ENCODE measurements at regions not wholly inside any gene's neighbourhood (a gene's known extent, or its start where the extent isn't known, plus 50 kb on each side); places are given as distances from the start of the nearest gene placed in this dataset.

GRCh38 chr3:182508919-182509711 lies 284.2 kb upstream of the ATP11B start:
- no peak overlapping the region for H3K4me3 ChIP-seq (replicated peaks in 1 of 3; ENCODE audit: insufficient read depth in 1 of 3, low read depth in 1 of 3, low read length in 3 of 3)
- H3K79me2 ChIP-seq (ENCODE audit: control insufficient read depth, insufficient read depth, low read length) = no peaks in the 10 kb centered on the region
- no peak overlapping the region for H3K4me2 ChIP-seq (ENCODE audit: insufficient read depth, low read length)
- DNase-seq (ENCODE audit: low read depth, low spot score) (no peak), FAIRE-seq (no peak)
- ChIA-PET CTCF (interaction anchor here (0.6 to 1.4 kb wide), 2 partner anchors 11 to 369 kb away, joined by 3 read pairs; no protein-coding TSS in a partner anchor), POLR2A (no interaction called here)
- no peak overlapping the region for H3K9ac ChIP-seq (replicated peaks; ENCODE audit: extremely low read depth, insufficient read depth, low read length)
- no peaks in the 10 kb centered on the region for H3K9me1 ChIP-seq (replicated peaks; ENCODE audit: control insufficient read depth, extremely low read depth, insufficient read depth, low read length)
- H3K27ac ChIP-seq (ENCODE audit: insufficient read depth, low read depth, low read length) = no peak overlapping the region
- no peaks in the 10 kb centered on the region for H3K9me3 ChIP-seq (replicated peaks; ENCODE audit: control insufficient read depth, insufficient read depth, low read length)
- H3K4me1 ChIP-seq (ENCODE audit: control insufficient read depth, extremely low read depth, insufficient read depth, low read length) = no peaks in the 10 kb centered on the region
- H3K27me3 ChIP-seq (ENCODE audit: control insufficient read depth in 2 of 2, insufficient read depth in 2 of 2, low read length in 2 of 2) = no peaks in the 10 kb centered on the region
- dilution Hi-C loops (cut with MboI; ENCODE audit: extremely low pct_ligation_motif_present, low sequenced_read_pairs) = no loop called here
- TF ChIP-seq POLR2A (IDR thresholded peaks at IDR 0.05; ENCODE audit: low read depth, low read length) = no peak
- no peak for TF ChIP-seq EZH2 (IDR thresholded peaks at IDR 0.05; ENCODE audit: borderline replicate concordance, low read depth, low read length, severe bottlenecking)
- no peak for TF ChIP-seq MAX (IDR thresholded peaks at IDR 0.05; ENCODE audit: insufficient read depth, insufficient read length)
- TF ChIP-seq FOS (IDR thresholded peaks at IDR 0.05; ENCODE audit: borderline replicate concordance, insufficient read depth, low read length) = no peak
- no peak for TF ChIP-seq MYC (IDR thresholded peaks at IDR 0.05; ENCODE audit: low read depth, low read length)
- TF ChIP-seq CTCF (IDR thresholded peaks at IDR 0.05; ENCODE audit: extremely low read depth in 1 of 2, insufficient read depth in 1 of 2, low read depth in 1 of 2, low read length in 2 of 2) = no peak
- H2AFZ ChIP-seq (ENCODE audit: low read depth, low read length) = no peak overlapping the region
- H3K36me3 ChIP-seq (ENCODE audit: control insufficient read depth in 2 of 2, extremely low read depth in 1 of 2, insufficient read depth in 2 of 2, low read length in 2 of 2) = no peaks in the 10 kb centered on the region
- intact Hi-C loops (cut with micrococcal nuclease) = no loop called here
- BruUV-seq (replicated peaks) = no TSS peak
- no peaks in the 10 kb centered on the region for H4K20me1 ChIP-seq (replicated peaks; ENCODE audit: control insufficient read depth, extremely low read depth, insufficient read depth, low read length)
